ENCODE measurements at regions not wholly inside any gene's neighbourhood (a gene's known extent, or its start where the extent isn't known, plus 50 kb on each side); places are given as distances from the start of the nearest gene placed in this dataset.
A peak's percentile ranks its signal among the peaks of the same experiment; 100 is the strongest.
"Not testable (repeated sequence)": the region's sequence is repeated elsewhere in the genome, so short reads cannot be mapped to it uniquely, and the experiment has no call there.

GRCh38 chr10:45241865-45242520 is 73.4 kb downstream of the OR13A1 start:
- TF ChIP-seq ZFX (IDR thresholded peaks at IDR 0.05; ENCODE audit: borderline replicate concordance) = no peak
- TF ChIP-seq CTCF (IDR thresholded peaks at IDR 0.05) = no peak
- no peak overlapping the region for H3K27ac ChIP-seq

GRCh38 chr10:45243261-45243660 is 72.1 kb downstream of the OR13A1 start:
- no peak overlapping the region for H3K27ac ChIP-seq
- TF ChIP-seq ZFX (IDR thresholded peaks at IDR 0.05; ENCODE audit: borderline replicate concordance) = no peak

- TF ChIP-seq ZFX (IDR thresholded peaks at IDR 0.05; ENCODE audit: borderline replicate concordance) = no peak
- TF ChIP-seq CTCF (IDR thresholded peaks at IDR 0.05) = no peak
Observed at GRCh38 chr10:45246522-45246921, 68.9 kb downstream of the OR13A1 start.

GRCh38 chr10:45249978-45250693 is 65.3 kb downstream of the OR13A1 start:
- H3K27ac ChIP-seq = no peak overlapping the region; the same call in 1 of the 2 replicates
- peak; percentile 58 for TF ChIP-seq CTCF (IDR thresholded peaks at IDR 0.05)
- TF ChIP-seq ZFX (IDR thresholded peaks at IDR 0.05; ENCODE audit: borderline replicate concordance) = no peak

More at GRCh38 chr10:45246522-45246921, 68.9 kb downstream of the OR13A1 start:
- H3K27ac ChIP-seq = no peak overlapping the region

GRCh38 chr10:45250694-45251075 is 64.7 kb downstream of the OR13A1 start:
- not testable (repeated sequence) for H3K27ac ChIP-seq

Measured in 22Rv1 (cell line).